ENCODE measurements at regions not wholly inside any gene's neighbourhood (a gene's known extent, or its start where the extent isn't known, plus 50 kb on each side); places are given as distances from the start of the nearest gene placed in this dataset.

DNA sequence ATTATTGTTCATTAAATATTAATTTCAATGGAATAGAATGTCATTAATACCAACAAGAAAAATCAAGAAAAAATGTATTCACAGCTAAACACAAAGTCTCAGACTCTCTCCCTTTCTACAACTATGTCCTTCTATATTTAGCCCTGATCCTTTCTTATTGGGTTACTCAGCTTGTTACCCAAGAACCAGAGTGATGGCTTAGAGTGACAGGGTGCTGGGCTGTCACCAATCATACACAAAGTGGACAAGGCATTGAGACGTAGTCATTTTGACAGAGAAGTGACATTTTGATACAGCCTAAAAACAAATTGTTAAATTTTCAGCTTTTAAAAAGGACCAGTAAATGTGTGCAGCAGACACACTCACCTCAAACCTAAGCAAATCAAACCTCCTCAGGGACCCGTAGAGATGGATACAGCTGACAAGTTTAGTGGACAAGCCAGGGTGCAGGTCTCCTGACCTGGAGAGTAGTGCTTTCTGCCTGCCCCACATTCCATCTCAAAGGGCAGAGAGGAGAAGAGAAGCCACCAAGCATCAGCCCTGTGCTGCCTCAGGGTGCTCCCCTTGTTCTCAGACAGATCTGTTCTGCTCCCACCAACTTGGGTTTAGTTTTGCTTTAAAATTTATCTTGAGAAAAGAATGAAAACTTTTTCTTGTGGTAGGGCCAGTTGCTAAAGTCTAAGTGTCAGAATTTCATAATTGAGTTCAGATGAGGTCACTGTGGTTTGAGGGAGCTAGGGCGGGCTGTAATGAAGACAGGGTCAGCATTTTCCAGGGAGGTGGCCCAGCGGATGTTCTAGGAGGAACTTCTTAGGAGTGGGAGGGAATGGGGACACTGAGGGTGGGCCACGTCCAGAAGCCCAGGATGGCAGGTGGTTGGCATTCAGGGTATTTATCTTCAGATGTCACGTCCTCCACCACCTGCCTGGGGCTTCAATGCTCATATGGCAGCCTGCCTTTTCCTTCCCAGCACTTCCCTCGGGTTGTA is 136.5 kb upstream of the TBL1XR1 start:
- Histone ChIP-seq H3K27me3 (no peaks in the 10 kb centered on the region), H3K4me1 (ENCODE audit: control insufficient read depth in 1 of 2, insufficient read depth in 1 of 2, low read depth in 1 of 2, low read length in 1 of 2) (peaks cover 68 to 70% of the 10 kb centered on the region in 2 experiments), H3K36me3 (no peaks in the 10 kb centered on the region), H3K9me3 (no peaks in the 10 kb centered on the region), H3K27ac (peak overlapping the region; percentile 86), H3K4me3 (ENCODE audit: low read depth in 1 of 2, low read length in 1 of 2) (peak overlapping the region in 1 of 2 experiments; percentile 34)
- no peak for TF ChIP-seq CTCF (IDR thresholded peaks at IDR 0.05)

GRCh38 chr3:177334803-177335202 is 137.5 kb upstream of the TBL1XR1 start:
- Histone ChIP-seq H3K36me3 (no peaks in the 10 kb centered on the region), H3K27ac (peak overlapping the region; percentile 86), H3K4me3 (ENCODE audit: low read depth in 1 of 2, low read length in 1 of 2) (no peak overlapping the region), H3K27me3 (no peaks in the 10 kb centered on the region), H3K9me3 (no peaks in the 10 kb centered on the region), H3K4me1 (ENCODE audit: control insufficient read depth in 1 of 2, insufficient read depth in 1 of 2, low read depth in 1 of 2, low read length in 1 of 2) (peaks cover 77 to 80% of the 10 kb centered on the region in 2 experiments)
- TF ChIP-seq CTCF (IDR thresholded peaks at IDR 0.05) = no peak

DNA sequence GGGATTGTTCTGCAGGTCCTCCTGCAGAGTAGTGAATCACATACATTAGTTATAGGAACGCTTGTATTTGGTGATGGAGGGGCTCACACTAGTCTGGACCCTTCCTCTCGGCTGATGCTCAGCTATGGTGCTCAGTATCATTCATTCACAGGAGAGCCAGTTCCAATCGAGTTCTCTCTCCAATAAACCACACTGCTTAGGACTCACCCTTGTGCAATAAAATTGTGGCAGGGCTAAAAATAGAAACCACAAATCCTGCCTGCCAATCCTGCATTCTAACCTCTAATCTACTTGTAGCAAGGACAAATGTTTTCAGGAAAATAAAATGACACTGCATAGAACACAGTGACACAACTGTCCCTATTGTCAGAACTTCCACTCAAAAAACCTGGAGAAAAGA is 138.4 kb upstream of the TBL1XR1 start:
- peaks cover 83 to 89% of the 10 kb centered on the region in 2 experiments for H3K4me1 ChIP-seq (ENCODE audit: control insufficient read depth in 1 of 2, insufficient read depth in 1 of 2, low read depth in 1 of 2, low read length in 1 of 2)

DNA sequence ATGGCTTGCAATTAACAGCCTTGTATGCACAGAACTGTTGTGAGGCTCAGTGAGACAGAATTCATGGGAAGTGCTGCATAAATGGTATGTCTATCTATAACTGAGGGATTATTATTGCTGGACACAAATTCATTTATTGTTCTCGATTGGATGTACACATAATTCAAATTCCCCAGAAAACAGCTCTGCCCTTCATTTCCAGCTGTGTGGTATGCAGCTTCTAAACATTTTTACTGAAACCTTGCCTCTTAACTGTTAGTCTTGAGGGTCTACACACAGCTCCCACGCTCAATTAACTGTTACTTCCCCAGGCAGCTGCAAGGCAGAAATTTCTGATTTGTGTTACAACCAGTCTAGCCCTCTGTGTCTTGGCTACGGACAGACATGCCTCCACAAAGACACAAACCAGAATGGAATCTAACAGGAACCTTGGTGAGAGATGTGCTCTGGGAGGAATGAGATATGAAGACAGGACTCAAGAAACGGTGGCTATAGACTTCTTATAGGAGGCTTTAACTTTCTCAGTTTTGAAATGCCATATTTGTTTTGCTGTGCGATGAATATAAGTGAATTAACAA is 139.7 kb upstream of the TBL1XR1 start:
- Histone ChIP-seq H3K4me3 (ENCODE audit: low read depth in 1 of 2, low read length in 1 of 2) (no peak overlapping the region), H3K27ac (peak overlapping the region; percentile 86), H3K27me3 (no peaks in the 10 kb centered on the region), H3K36me3 (no peaks in the 10 kb centered on the region), H3K4me1 (ENCODE audit: control insufficient read depth in 1 of 2, insufficient read depth in 1 of 2, low read depth in 1 of 2, low read length in 1 of 2) (peaks cover 82 to 87% of the 10 kb centered on the region in 2 experiments), H3K9me3 (no peaks in the 10 kb centered on the region)
- TF ChIP-seq CTCF (IDR thresholded peaks at IDR 0.05) = no peak

More for the DNA sequence above, 138.4 kb upstream of the TBL1XR1 start:
- peak overlapping the region; percentile 86 for H3K27ac ChIP-seq
- no peaks in the 10 kb centered on the region for H3K36me3 ChIP-seq
- TF ChIP-seq CTCF (IDR thresholded peaks at IDR 0.05) = no peak
- H3K27me3 ChIP-seq = no peaks in the 10 kb centered on the region
- no peaks in the 10 kb centered on the region for H3K9me3 ChIP-seq
- no peak overlapping the region for H3K4me3 ChIP-seq (ENCODE audit: low read depth in 1 of 2, low read length in 1 of 2)

GRCh38 chr3:177337541-177338331 is 140.5 kb upstream of the TBL1XR1 start:
- no peak for TF ChIP-seq CTCF (IDR thresholded peaks at IDR 0.05)
- Histone ChIP-seq H3K27me3 (no peaks in the 10 kb centered on the region), H3K4me1 (ENCODE audit: control insufficient read depth in 1 of 2, insufficient read depth in 1 of 2, low read depth in 1 of 2, low read length in 1 of 2) (peaks cover 75 to 87% of the 10 kb centered on the region in 2 experiments), H3K27ac (peak overlapping the region; percentile 86), H3K36me3 (no peaks in the 10 kb centered on the region), H3K9me3 (no peaks in the 10 kb centered on the region), H3K4me3 (ENCODE audit: low read depth in 1 of 2, low read length in 1 of 2) (peak overlapping the region in 1 of 2 experiments; percentile 53)
